ENCODE measurements at regions not wholly inside any gene's neighbourhood (a gene's known extent, or its start where the extent isn't known, plus 50 kb on each side); places are given as distances from the start of the nearest gene placed in this dataset.
"Not testable (repeated sequence)": the region's sequence is repeated elsewhere in the genome, so short reads cannot be mapped to it uniquely, and the experiment has no call there.

- TF ChIP-seq CTCF (IDR thresholded peaks at IDR 0.05 in 4 of 5, conservative IDR thresholded peaks at IDR 0.05 in 1 of 5); POLR2A (IDR thresholded peaks at IDR 0.05): not testable (repeated sequence)
These were observed 143.5 kb upstream of the FBXL7 start for GRCh38 chr5:15356308-15357091.
